SU-DHL-6 (cell line): ENCODE measurements at regions not wholly inside any gene's neighbourhood (a gene's known extent, or its start where the extent isn't known, plus 50 kb on each side); places are given as distances from the start of the nearest gene placed in this dataset.

Source experiments
- CTCF ChIP-seq: fragments of 200-600 bp; sonication (generic); IDR thresholded peaks from one replicate; pipeline ENCODE4 v1.5.1; 2017; ENCODE audit warnings: antibody characterized with exemption, mild to moderate bottlenecking, low read length, moderate library complexity; ENCODE audit not compliant: insufficient read depth, poor library complexity, severe bottlenecking
- EZH2phosphoT487 ChIP-seq: fragments of 200-600 bp; sonication (generic), shearing (Covaris generic); conservative IDR thresholded peaks from 2 replicates; pipeline ENCODE4 v1.6.1; 2018; ENCODE audit warnings: mild to moderate bottlenecking, antibody characterized with exemption, low read length, moderate library complexity, mixed read lengths

- no peak for TF ChIP-seq CTCF
- no peak for TF ChIP-seq EZH2phosphoT487
Observed at GRCh38 chr18:33817096-33817495, 239.1 kb downstream of the ASXL3 start.
